ENCODE measurements at regions not wholly inside any gene's neighbourhood (a gene's known extent, or its start where the extent isn't known, plus 50 kb on each side); places are given as distances from the start of the nearest gene placed in this dataset.
A peak's percentile ranks its signal among the peaks of the same experiment; 100 is the strongest.

DNA sequence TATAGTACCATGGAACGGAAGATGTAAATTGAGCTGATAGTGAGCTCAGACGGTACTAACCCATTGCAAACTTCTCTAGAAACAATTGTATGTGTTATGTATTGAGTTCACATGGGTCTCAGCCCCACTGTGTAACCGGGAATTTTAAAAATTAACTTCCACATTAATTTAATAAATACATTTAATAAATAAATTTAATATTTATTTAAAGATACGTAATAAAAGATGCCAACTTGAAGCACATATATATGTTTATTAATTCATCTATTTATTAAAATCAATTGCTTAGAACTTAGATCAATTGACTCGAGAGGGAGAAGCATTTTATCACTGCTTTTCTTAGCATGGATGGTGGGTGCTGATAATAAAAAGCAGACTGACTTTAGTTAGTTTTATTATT is 170.1 kb upstream of the NPVF start:
- no peak for DNase-seq

DNA sequence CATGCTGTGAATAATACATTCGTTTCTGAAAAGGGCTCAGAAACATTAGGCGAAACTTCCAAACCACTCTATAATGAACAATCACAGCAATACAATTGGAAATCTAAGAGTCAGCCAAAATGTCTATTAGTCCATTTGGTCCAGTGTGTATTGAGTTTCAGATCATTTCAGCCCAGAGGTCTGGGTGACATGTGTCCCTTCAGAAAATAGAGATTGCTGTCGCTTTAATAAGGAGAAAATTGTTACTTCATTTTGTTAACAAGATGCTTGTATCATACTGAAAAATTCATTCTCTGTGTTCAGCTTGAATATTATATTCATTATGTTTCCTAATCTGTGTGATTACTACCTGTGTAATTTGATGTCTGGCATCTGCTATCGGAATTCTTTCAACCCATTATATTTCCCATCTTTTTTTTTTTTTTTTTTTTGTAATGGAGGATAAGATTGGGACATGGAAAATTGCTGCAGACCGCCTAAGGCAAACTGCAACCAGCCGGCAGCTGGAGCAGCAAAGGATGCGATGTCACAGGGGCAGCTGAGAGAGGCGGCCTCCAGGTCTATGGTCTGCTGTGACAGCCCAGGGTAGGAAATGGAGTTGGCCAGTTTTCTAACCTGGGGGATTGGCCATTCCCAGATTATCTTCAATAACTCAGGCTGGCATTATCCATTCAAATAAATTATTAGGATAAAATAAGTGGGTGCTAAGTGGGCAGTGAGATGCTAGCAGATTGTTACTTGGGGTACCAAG is 170.9 kb upstream of the NPVF start:
- DNase-seq = no peak

DNA sequence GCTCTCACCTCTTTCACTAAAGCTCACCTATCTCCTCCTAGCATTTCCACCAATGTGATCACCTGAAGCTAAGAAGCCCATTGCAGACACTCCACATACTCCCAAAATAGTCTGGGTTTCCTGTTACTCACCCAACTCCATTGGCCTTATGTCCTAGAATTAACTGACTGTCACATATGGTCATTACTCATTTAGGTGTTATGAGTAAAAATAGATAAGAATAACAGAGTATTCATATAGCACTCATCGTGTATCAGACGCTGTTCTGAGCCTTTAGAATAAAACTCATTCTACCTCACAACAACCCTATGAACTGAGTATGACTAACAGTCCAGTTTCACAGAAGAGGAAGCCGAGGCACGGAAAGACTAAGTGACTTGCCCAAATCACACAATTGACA is 174.2 kb upstream of the NPVF start:
- no peak for DNase-seq

DNA sequence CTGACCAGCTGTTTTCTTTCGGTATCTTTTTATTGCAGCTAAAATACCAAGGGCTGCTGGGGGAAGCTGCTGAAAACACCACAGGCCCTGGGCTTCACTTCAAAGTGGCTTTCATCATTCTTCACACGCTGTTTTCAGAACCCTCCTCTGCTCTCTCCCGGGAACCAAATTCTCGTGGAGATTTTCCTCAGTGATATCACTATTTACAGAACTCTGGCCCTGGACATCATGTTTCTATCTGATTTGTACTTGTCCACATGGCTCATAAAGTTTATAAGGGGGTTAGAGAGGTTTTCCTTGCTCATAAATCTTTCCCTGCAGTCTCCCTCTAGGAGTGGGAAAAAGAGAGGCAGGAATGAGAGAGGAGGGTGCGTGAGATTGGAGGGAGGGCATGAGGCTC is 177.4 kb upstream of the NPVF start:
- DNase-seq = no peak

DNA sequence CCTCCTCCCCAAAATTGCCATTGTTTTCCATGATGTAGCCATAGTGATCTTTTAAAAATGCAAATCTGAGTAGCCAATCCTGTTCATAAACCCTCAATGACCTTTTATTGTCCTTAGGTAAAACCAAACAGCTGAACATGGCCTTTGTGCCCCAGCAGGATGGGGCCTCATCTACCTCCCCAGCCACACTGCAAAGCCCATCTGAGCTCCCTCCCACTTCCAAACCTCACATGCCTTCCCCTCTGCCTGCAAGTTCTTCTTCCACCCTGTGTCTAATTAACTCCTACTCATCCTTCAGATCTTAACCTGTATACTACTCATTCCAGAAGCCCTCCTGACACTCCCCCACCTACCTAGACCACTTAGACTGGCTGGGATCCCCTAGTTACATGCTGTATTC is 178.8 kb upstream of the NPVF start:
- no peak for DNase-seq

DNA sequence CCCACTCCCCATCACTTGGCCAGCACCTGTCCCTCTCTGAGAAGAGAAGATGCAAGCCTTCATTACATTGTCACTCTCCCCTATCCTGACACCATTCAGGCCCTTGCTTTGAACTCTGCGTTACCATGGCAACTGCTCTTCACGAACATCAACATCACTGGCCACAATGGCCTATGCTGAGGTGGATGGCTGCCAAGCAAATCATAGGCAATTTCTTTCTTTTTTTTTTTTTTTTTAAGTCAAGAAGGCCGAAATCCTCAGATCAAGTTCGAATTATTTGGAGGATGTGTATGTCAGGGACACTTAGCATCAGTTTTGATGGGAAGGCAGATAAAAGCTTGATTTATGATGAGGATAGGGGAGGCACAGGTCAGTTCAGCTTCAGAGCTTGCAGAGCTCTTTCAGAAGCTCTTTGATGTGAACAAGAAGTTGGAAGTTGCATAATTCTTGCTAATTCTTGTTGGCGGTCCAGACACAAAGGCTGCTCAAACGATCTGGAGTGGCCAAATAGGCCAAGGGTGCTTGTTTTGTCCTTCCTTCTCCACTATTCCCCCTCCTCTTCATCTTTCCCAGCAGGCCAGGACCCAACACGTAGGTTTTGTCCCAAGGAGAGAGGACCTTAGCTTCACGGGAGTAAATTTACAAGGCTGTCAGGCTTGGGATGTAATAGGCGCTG is 179.9 kb upstream of the NPVF start:
- DNase-seq = peak in 1 of 2 experiments; percentile 5

DNA sequence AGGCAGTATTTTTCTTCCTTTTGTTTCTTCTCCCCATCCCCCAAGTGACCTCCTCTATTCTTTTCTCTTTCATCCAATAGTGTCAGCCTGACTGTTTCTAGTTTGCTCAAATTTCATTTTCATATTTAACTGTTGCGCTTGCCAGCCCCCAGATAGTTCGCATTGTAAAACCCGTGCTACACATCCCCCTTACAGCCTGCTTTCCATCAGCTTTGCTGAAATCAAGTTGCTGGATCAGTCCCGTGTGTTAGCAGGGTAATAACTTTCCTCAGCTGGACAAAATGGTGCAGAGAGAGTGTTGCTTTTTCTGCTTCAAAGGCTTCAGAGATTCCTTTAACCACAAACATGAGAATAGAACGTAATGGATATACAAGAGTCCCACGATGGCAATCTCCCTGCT is 180.6 kb upstream of the NPVF start:
- DNase-seq = no peak

DNA sequence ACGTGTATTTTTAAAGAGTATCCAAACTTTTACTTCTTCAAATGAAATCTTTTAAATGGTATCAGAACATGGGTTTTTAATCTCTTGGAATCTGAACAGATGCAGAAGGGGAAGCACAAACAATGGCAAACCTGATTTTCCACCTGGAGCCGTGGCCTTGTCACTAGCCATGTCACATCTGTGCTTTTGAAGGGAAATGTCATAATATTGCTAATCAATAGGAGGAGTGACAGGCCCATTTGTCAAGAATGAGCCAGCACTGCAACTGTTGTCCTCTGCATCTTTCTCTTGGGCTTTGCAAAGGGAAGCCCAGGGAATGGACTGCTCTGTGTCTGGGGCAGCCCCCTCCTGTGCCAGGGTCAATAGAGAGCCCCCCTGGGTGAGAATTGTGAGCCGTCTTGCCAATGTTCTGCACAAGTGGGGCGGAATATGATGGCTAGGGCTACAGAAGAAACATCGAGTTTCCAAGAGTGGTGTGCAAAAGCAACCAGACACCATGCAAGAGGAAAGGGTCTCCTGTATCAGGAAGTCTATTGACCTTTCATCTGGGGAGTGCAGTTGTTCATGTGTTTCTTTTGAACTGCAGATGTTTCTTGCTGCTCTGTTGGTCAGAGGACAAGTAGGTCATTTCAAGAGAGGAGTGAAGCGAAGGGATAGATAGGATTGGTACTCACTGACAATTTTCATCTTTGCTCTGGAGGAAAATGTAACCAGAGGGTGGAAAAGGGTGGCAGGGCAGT is 181.8 kb upstream of the NPVF start:
- DNase-seq = no peak

DNA sequence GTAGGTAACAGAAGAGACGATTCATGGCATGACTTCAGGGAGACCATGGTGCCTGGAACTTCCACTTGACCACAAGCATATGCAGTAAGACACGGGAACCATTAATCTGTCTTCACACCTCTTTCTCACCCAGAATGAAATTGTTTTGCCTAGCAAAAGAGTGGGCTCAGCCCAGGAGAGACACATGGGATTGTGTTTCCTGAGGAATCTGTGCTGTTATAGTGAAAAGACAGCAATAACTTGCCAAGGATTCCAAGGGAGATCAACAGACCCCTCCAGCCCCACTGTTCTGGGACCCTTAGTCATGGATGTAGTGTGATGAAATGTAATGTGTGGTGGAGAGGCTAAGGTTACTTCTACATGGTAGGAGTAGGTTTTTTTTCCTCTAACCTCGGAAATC is 192.5 kb upstream of the NPVF start:
- DNase-seq = no peak

DNA sequence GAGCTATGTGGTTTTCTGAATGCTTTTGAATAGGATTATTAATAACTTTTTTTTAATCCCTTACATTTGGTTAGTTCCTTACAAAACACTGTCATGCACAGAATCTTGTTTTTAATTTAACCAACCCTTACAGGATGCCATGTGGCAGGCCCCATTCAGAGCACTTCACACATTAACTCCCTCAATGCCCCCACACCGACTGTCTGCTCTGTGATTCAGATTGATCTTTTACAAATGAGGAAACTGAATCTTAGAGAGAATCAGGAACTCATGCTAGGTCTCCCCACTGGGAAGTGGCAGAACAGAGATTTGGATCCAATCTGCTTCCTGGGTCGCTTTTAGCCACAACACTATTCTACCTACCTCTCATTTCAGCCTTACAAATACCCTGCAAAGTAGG is 195.8 kb upstream of the NPVF start:
- DNase-seq = no peak

DNA sequence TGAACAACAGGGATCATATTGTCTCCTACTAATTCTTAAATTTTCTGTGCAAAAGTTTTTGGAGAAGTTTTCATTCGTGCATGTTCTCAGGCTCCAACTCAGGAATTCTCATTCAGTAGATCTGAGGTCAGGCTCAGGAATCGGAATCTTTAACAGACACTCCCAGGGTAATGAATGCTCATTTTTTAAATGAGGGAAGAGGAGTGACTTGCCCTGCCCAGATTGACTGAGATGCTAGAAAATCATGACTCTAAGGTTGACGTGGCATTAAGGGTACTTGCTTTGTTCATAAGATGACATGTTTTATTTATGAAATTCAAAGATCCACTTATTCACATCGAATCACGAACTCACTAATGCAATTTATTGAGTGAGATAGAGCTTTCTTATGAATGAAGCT is 196.6 kb upstream of the NPVF start:
- no peak for DNase-seq

DNA sequence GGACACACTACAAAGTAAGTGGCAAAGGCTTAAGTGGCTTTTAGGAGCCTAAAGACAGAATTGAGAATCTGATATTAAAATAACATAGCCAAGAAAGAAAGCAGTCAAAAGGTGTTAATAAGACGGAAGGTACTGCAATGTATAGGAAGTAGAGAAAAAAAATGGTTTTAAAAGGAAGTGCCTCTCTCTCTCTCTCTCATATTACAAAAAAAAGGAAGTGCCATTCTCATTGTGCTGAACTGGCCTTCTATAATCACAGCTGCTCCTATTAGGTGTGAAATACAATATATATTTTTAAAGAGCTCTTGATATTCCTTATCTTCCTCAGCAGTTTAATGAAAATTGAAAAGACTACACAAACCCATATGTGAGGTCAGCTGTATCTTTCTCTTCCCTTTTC is 199.4 kb upstream of the NPVF start:
- DNase-seq = no peak

DNA sequence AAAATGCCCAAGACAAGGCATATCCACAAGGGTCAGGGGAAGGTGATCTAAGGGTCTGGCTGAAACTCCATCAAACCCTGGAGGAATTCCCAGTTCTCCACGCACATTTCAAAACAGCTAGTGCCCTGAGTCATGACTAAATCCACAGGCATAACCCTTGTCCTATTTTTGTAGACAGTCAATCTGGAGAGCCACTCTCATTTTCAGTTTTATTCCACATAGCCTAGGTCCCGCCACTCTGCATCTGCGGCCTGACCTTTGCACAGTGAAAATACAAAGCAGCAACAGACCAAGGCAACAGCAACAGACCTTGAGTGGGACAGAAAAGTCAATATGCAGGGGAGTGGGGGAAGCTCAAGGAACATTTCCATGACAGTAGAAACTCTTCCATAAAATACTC is 201.4 kb upstream of the NPVF start:
- DNase-seq = no peak

DNA sequence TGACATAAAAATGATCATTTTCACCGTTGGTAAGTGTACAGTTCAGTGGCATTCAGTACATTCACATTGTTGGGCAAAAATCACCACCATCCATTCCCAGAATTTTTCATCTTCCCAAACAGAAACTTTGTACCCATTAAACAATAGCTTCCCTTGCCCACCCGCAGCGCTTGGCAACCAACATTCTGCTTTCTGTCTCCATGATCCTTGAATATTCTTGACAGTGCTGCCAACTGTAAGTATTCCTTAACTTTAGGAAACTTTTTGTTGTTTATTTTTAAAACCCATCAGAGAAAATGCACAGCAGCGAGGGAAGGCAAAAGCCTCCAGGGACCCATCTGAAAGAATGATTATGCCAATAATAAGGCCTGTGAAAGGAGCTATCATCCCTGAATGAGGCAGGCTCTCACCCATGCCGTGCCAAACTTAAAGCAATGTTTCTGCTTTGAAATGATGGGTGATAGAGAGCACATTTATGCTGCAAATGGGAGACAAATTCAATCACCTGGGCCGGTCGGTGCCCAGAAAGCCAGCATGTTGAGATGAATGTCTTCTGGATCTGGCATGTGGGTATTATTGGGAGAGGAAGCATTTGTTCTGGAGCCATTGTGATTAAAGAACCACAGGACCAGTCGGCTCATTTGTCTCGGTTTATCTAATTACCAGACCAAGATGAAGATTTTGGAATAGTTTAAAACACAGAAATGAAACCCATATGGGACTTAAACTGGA is 202.1 kb upstream of the NPVF start:
- no peak for DNase-seq

DNA sequence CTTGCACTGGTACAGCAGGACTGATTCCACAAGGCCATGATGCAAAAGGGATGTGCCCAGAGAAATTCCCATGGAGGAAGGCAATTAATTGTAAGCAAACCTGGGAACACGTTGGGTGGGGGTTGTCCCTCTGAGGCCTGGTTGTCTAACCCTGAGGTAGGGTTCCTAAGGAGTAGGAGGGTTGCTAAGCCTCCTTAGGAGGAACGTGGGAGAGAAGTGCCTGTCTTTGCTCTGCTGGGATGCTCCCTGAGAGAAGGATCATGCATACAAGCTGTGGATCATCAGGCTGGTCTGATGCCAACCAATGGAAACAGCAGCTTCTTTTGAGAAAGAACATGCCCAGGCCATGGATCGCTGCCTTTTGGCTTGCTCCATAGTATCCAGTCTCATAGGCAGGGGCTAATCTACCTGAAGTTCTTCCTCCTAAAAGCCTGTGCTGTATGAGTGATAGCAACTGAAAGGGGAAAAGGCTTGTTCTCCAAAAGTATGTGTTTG is 203.7 kb upstream of the NPVF start:
- peak in 1 of 2 experiments; percentile 11 for DNase-seq

DNA sequence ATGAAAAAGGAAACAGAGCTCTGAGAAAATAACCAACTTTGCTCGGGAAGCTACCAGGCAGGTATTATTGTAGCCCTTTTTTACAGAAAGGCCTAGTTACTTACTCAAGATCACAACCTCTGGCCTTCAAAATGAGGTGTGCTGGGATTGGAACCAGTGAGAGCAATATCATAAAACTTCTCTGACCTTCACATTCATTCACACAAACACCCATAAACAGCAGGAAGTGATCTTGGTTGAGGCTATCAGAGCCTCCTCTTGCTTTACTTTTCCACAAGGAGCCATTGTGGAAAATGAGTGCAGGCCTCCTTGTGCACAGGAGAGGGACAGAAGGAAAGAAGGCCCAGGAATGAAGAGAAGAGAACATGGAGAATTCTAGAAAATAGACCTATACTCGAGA is 204.5 kb upstream of the NPVF start:
- DNase-seq = no peak

DNA sequence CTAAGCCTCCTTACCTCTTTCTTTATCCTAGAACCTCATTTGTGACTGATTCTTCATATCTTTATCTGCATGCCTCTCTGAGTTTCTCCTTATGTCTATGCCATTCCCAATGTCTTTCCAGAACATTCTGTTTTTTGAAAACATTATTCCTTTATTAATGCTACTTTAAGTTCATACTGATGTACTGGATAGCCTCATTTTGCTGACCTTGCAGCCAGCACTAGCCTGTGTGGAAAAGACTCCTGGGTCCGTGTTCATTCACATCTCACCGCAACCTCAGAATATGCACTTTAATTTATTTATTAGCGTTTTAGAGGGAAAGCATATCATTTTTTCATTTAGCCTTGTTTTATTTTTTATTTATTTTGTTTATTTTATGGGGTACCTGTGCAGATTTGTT is 208.1 kb upstream of the NPVF start:
- no peak for DNase-seq

DNA sequence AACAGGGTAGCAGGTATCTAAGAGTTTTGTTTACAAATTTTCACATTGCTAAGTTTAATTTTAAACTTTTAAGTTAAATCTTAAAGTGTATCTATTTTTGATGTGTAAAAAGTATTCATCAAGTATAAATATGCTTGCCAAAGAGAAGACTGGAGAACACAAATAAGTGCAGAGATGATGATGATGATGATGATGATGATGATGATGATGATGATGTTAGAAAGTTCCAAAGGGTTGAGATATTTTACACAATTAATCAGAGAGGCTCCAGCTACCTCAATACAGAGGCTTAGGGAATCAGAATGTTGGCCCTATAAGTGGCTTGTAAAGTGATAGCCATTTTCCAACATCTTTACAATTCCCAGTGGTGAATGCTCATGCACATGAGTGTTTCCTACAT is 209.0 kb upstream of the NPVF start:
- DNase-seq = no peak

DNA sequence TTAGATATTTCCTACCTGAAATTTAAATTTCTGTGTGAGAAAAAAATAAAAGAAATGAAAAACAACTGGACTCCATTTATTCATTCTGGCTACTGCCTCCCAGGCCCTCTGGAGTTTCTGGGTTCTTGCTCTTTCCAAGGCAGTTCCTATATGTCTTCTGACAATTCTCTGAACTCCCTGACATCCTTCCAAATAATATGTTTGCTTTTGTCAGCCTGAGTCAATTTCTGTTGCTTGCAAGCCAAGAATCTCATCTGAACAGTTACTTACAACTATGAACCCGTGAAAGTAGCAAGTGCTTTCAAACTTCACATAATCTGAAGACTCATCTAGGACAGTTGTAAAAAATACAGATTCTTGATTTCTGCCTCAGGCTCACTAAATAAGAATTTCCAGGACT is 216.7 kb upstream of the NPVF start:
- DNase-seq = peak in 1 of 2 experiments; percentile 22

DNA sequence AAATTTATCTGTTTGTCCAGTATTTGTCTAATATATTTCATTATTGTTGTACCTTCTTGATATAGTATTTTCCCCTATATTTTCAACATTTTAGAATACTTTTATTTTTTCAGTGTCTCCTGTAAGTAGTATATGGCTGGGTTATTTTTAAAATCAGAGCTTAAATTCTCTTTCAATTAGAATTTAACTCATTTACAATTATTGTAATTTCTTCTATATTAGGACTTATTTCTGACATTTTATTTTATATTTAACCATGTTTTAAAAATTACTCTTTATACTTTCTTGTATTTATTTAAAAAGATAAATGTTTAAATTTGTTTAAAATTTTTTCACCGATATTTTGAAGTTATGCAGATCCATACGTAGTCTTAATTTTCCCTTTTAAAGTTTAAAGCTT is 220.0 kb upstream of the NPVF start:
- no peak for DNase-seq

DNA sequence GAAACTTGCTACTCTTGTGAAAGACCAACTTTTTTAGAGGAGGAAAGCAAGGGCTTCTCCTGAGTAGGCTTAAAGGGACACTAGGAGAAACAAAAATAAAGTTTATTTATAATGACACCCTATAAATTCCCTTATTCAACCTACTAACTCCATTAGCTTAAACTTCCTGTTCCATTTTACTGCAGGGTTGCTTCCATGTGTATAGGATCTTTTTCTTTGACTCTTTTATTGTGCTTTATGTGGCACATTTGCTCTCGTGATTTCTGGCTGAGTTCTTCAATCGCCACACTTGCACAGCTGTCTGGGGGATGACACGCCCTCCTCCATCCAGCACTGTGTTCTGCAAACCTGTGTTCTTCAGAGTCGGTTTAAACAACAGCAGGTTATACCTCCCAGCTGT is 225.7 kb upstream of the NPVF start:
- no peak for DNase-seq

DNA sequence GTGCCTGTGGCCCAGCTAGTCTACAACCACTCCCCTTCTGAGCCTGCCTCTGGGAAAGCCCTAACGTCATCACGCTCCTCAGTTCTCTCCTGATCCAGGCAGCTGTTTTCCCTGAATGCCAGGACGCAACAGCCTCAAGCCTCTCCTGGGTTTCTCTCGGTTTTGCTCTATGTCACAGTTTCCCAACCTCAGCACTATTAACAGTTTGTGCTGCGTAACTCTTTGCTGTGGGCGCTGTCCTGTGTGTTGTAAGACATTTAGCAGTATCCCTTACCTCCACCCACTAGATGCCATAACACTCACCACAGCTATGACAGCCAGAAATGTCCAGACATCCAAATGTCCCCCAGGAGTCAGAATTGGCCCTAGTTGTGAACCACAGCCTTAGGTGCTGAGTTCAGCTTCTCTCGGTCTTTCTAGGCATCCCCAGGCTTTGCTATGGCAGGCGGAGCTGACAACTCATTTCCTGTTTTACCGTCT is 226.3 kb upstream of the NPVF start:
- DNase-seq = no peak

DNA sequence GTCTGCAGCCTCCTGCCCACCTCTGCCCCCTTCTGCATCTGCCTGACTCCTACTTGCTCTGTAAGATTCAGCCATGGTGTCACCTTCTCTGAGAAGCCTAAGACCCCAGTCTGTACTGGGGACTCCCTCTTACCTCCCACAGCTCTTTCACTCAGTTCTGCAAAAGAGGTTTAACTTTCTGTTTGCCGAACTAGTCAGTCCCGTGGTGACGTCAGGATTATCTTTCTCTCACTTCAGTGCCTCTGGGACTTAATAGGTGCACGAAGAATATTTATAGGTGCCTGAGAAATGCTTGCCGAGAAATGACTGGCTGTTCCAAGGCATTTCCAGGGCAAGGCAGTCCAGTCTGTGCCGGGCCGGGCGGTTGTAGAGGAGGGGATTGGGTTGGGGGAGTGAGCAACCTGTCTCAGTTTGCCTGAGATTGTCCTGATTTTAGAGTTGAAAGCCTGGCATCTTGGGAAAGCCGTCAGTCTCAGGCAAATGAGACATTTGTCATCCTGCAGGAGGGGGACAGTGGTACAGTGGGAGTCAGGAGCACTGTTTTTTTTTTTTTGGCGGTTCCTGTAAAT is 227.5 kb upstream of the NPVF start:
- no peak for DNase-seq
